ENCODE measurements at regions not wholly inside any gene's neighbourhood (a gene's known extent, or its start where the extent isn't known, plus 50 kb on each side); places are given as distances from the start of the nearest gene placed in this dataset.

GRCh38 chr21:31500071-31500470 is 156.0 kb upstream of the TIAM1 start:
- no peak for DNase-seq (ENCODE audit: low spot score)

- DNase-seq (ENCODE audit: low spot score), result no peak
Observed at GRCh38 chr21:31498985-31499384, 154.9 kb upstream of the TIAM1 start.

- DNase-seq (ENCODE audit: low spot score), result no peak
Observed at GRCh38 chr21:31497914-31498313, 153.9 kb upstream of the TIAM1 start.

GRCh38 chr21:31493350-31493880 is 149.4 kb upstream of the TIAM1 start:
- no peak for DNase-seq (ENCODE audit: low spot score)

GRCh38 chr21:31491617-31492016 is 147.6 kb upstream of the TIAM1 start:
- DNase-seq (ENCODE audit: low spot score), result no peak

GRCh38 chr21:31490443-31490842 is 146.4 kb upstream of the TIAM1 start:
- peak; percentile 55 for DNase-seq (ENCODE audit: low spot score)

GRCh38 chr21:31489726-31490125 is 145.7 kb upstream of the TIAM1 start:
- DNase-seq (ENCODE audit: low spot score), result no peak

- no peak for DNase-seq (ENCODE audit: low spot score)
Observed at GRCh38 chr21:31489014-31489413, 145.0 kb upstream of the TIAM1 start.

GRCh38 chr21:31484219-31484618 is 140.2 kb upstream of the TIAM1 start:
- DNase-seq (ENCODE audit: low spot score), result no peak

GRCh38 chr21:31483146-31483545 is 139.1 kb upstream of the TIAM1 start:
- no peak for DNase-seq (ENCODE audit: low spot score)

GRCh38 chr21:31482460-31482859 is 138.4 kb upstream of the TIAM1 start:
- DNase-seq (ENCODE audit: low spot score), result no peak

- DNase-seq (ENCODE audit: low spot score), result no peak
Observed at GRCh38 chr21:31480228-31480627, 136.2 kb upstream of the TIAM1 start.

- no peak for DNase-seq (ENCODE audit: low spot score)
Observed at GRCh38 chr21:31479714-31480113, 135.7 kb upstream of the TIAM1 start.

GRCh38 chr21:31479222-31479621 is 135.2 kb upstream of the TIAM1 start:
- DNase-seq (ENCODE audit: low spot score), result no peak

GRCh38 chr21:31476263-31477022 is 132.4 kb upstream of the TIAM1 start:
- no peak for DNase-seq (ENCODE audit: low spot score)

- DNase-seq (ENCODE audit: low spot score), result no peak
Observed at GRCh38 chr21:31475223-31475622, 131.2 kb upstream of the TIAM1 start.

GRCh38 chr21:31473685-31474345 is 129.8 kb upstream of the TIAM1 start:
- no peak for DNase-seq (ENCODE audit: low spot score)

- DNase-seq (ENCODE audit: low spot score), result no peak
Observed at GRCh38 chr21:31471865-31472264, 127.8 kb upstream of the TIAM1 start.

GRCh38 chr21:31470896-31471694 is 127.0 kb upstream of the TIAM1 start:
- DNase-seq (ENCODE audit: low spot score), result no peak

- DNase-seq (ENCODE audit: low spot score), result no peak
Observed at GRCh38 chr21:31460980-31461379, 116.9 kb upstream of the TIAM1 start.

GRCh38 chr21:31459457-31459856 is 115.4 kb upstream of the TIAM1 start:
- no peak for DNase-seq (ENCODE audit: low spot score)

- DNase-seq (ENCODE audit: low spot score), result peak; percentile 21
Observed at GRCh38 chr21:31457675-31458074, 113.6 kb upstream of the TIAM1 start.

- DNase-seq (ENCODE audit: low spot score), result no peak
Observed at GRCh38 chr21:31456201-31456600, 112.1 kb upstream of the TIAM1 start.

Measured in NAMALWA (cell line).